Mesenchymal stem cell (in vitro differentiated cells and primary cell): ENCODE measurements at regions not wholly inside any gene's neighbourhood (a gene's known extent, or its start where the extent isn't known, plus 50 kb on each side); places are given as distances from the start of the nearest gene placed in this dataset.
"Not testable (repeated sequence)": the region's sequence is repeated elsewhere in the genome, so short reads cannot be mapped to it uniquely, and the experiment has no call there.

Experiments
- DNase-seq: peaks from one replicate; pipeline ENCODE4 v3.0.0-alpha.2; 2013
- H2AFZ ChIP-seq: one replicate; pipeline ENCODE4 v1.6.1; 2013; ENCODE audit warnings: low read depth, mild to moderate bottlenecking, control low read depth, inconsistent platforms, low read length, moderate library complexity
- H2AK5ac ChIP-seq: 2 replicates; pipeline ENCODE4 v1.6.1; 2013; ENCODE audit warnings: low read length, moderate library complexity, mild to moderate bottlenecking, inconsistent platforms; ENCODE audit not compliant: severe bottlenecking
- H2BK120ac ChIP-seq: one replicate; pipeline ENCODE4 v1.6.1; 2013; ENCODE audit warnings: low read depth, mild to moderate bottlenecking, inconsistent platforms, low read length, moderate library complexity
- H2BK12ac ChIP-seq, 2 experiments: one replicate each; pipeline ENCODE4 v1.6.1; 2013; ENCODE audit warnings: inconsistent platforms in 2 of 2, low read length in 2 of 2, mild to moderate bottlenecking in 2 of 2, moderate library complexity in 2 of 2, control low read depth in 1 of 2
- H2BK15ac ChIP-seq: one replicate; pipeline ENCODE4 v1.6.1; 2013; ENCODE audit warnings: mild to moderate bottlenecking, low read depth, inconsistent platforms; ENCODE audit not compliant: poor library complexity, severe bottlenecking
- H2BK5ac ChIP-seq: 2 replicates; pipeline ENCODE4 v1.6.1; 2013; ENCODE audit warnings: low read depth, mild to moderate bottlenecking, low read length, control low read depth, inconsistent platforms; ENCODE audit not compliant: poor library complexity, severe bottlenecking
- H3K14ac ChIP-seq, 2 experiments: one replicate each; pipeline ENCODE4 v1.6.1; 2013; ENCODE audit warnings: inconsistent platforms in 2 of 2, low read length in 2 of 2, control low read depth in 1 of 2, mild to moderate bottlenecking in 1 of 2, moderate library complexity in 1 of 2
- H3K18ac ChIP-seq, 2 experiments: one replicate each; pipeline ENCODE4 v1.6.1; 2013; ENCODE audit warnings: inconsistent platforms in 2 of 2, low read length in 2 of 2, control low read depth in 1 of 2, low read depth in 1 of 2, mild to moderate bottlenecking in 1 of 2
- H3K23ac ChIP-seq, 2 experiments: one replicate each; pipeline ENCODE4 v1.6.1; 2013; ENCODE audit warnings: inconsistent platforms in 2 of 2, low read length in 2 of 2, mild to moderate bottlenecking in 2 of 2, moderate library complexity in 2 of 2, control low read depth in 1 of 2
- H3K27ac ChIP-seq: 2 replicates; pipeline ENCODE4 v1.5.1; 2013; ENCODE audit warnings: mild to moderate bottlenecking, moderate library complexity, low read length, control low read depth, inconsistent platforms; ENCODE audit not compliant: poor library complexity, severe bottlenecking
- H3K27me3 ChIP-seq, 2 experiments: 2 replicates each; pipeline versions ENCODE4 v1.6.1 to v1.7.0; 2013; ENCODE audit warnings: low read length in 2 of 2, mild to moderate bottlenecking in 2 of 2, moderate library complexity in 2 of 2, control low read depth in 1 of 2, inconsistent platforms in 1 of 2; ENCODE audit not compliant: control insufficient read depth in 1 of 2, insufficient read depth in 1 of 2
- H3K36me3 ChIP-seq, 2 experiments: 2 replicates each; pipeline versions ENCODE4 v1.6.1 to v1.7.0; 2013; ENCODE audit warnings: low read length in 2 of 2, control low read depth in 1 of 2, inconsistent platforms in 1 of 2, low read depth in 1 of 2, mild to moderate bottlenecking in 1 of 2; ENCODE audit not compliant: insufficient read depth in 2 of 2, control insufficient read depth in 1 of 2
- H3K4ac ChIP-seq, 2 experiments: one replicate each; pipeline ENCODE4 v1.6.1; 2013; ENCODE audit warnings: inconsistent platforms in 2 of 2, low read length in 2 of 2, mild to moderate bottlenecking in 2 of 2, moderate library complexity in 2 of 2, control low read depth in 1 of 2, low read depth in 1 of 2
- H3K4me1 ChIP-seq: 2 replicates; pipeline ENCODE4 v1.6.1; 2013; ENCODE audit warnings: low read depth, low read length, control low read depth; ENCODE audit not compliant: control insufficient read depth, insufficient read depth
- H3K4me2 ChIP-seq: 2 replicates; pipeline ENCODE4 v1.6.1; 2013; ENCODE audit warnings: low read length, mild to moderate bottlenecking, inconsistent platforms; ENCODE audit not compliant: poor library complexity, severe bottlenecking
- H3K4me3 ChIP-seq, 2 experiments: 2 replicates each; pipeline versions ENCODE4 v1.5.1 to v1.7.0; 2013; ENCODE audit warnings: low read length in 2 of 2, mild to moderate bottlenecking in 2 of 2, control low read depth in 1 of 2, low read depth in 1 of 2; ENCODE audit not compliant: insufficient read depth in 1 of 2
- H3K79me1 ChIP-seq: replicated peaks from 2 replicates; pipeline ENCODE4 v1.6.1; 2013; ENCODE audit warnings: mild to moderate bottlenecking, control low read depth, low read length, inconsistent platforms; ENCODE audit not compliant: poor library complexity, severe bottlenecking
- H3K9ac ChIP-seq: 2 replicates; pipeline ENCODE4 v1.7.0; 2013; ENCODE audit warnings: mild to moderate bottlenecking, low read length, moderate library complexity
- H3K9me3 ChIP-seq: 2 replicates; pipeline ENCODE4 v1.7.0; 2013; ENCODE audit warnings: mild to moderate bottlenecking, low read length; ENCODE audit not compliant: control insufficient read depth
- H4K8ac ChIP-seq: one replicate; pipeline ENCODE4 v1.6.1; 2013; ENCODE audit warnings: inconsistent platforms, mild to moderate bottlenecking, low read length, moderate library complexity
- H4K91ac ChIP-seq: one replicate; pipeline ENCODE4 v1.6.1; 2013; ENCODE audit warnings: mild to moderate bottlenecking, low read length, inconsistent platforms
- WGBS: methylation state at CpG from one replicate; pipeline ENCODE4 v1.1.7; 2013; ENCODE audit warnings: mixed read lengths; 5-methylcytosine and 5-hydroxymethylcytosine counted together

DNA sequence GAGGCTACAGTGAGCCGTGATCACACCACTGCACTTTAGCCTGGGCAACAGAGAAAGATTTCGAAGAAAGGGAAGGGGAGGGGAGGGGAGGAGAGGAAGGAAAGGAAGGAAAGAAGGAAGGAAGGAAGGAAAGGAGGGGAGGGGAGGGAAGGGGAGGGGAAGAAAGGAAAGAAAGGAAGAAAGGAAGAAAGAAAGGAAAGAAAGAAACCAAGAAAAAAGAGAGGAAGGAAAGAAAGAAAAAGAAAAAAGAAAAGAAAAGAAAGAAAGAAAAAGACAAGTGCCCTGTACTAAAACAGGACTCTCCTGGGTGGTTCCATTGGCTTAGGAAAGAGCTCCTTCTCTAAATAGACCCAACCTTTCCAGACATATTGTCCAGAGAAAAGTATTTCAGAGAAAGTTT is 136.6 kb downstream of the PXDC1 start:
- WGBS = 95% methylated on average over 2 of the region's 2 CpGs

DNA sequence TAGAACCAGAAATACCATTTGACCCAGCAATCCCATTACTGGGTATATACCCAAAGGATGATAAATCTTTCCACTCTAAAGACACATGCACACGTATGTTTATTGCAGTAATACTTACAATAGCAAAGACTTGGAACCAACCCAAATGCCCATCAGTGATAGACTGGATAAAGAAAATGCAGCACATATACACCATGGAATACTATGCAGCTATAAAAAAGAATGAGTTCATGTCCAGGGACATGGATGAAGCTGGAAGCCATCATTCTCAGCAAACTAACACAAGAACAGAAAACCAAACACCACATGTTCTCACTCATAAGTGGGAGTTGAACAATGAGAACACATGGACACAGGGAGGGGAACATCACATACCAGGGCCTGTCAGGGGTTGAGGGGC is 137.9 kb downstream of the PXDC1 start:
- H3K4me1 ChIP-seq = peaks cover 12% of the 10 kb centered on the region
- not testable (repeated sequence) for H3K23ac ChIP-seq, H3K14ac ChIP-seq, H3K9ac ChIP-seq, H2AFZ ChIP-seq, H3K4me2 ChIP-seq, H3K36me3 ChIP-seq, H3K18ac ChIP-seq, H2BK12ac ChIP-seq, H3K79me1 ChIP-seq, H3K4ac ChIP-seq, H3K27me3 ChIP-seq, H4K91ac ChIP-seq, H2AK5ac ChIP-seq, H2BK120ac ChIP-seq, H3K4me3 ChIP-seq, H4K8ac ChIP-seq, H3K9me3 ChIP-seq, DNase-seq, H2BK5ac ChIP-seq, H2BK15ac ChIP-seq, H3K27ac ChIP-seq
- WGBS = 78% methylated on average over 1 of the region's 1 CpG

More for the DNA sequence above, 136.6 kb downstream of the PXDC1 start:
- H2BK12ac ChIP-seq = no peak overlapping the region
- no peaks in the 10 kb centered on the region for H3K36me3 ChIP-seq
- H2AFZ ChIP-seq = no peak overlapping the region
- no peak overlapping the region for H3K27ac ChIP-seq
- H2BK120ac ChIP-seq = no peak overlapping the region
- no peak for DNase-seq
- no peak overlapping the region for H3K18ac ChIP-seq
- H3K9me3 ChIP-seq = no peaks in the 10 kb centered on the region
- H3K27me3 ChIP-seq = peaks cover 0 to 5% of the 10 kb centered on the region in 2 experiments
- no peak overlapping the region for H2AK5ac ChIP-seq
- H3K79me1 ChIP-seq = no peaks in the 10 kb centered on the region
- H3K14ac ChIP-seq = no peak overlapping the region
- H2BK5ac ChIP-seq = no peak overlapping the region
- H2BK15ac ChIP-seq = no peak overlapping the region
- H3K4me3 ChIP-seq = no peak overlapping the region
- H4K8ac ChIP-seq = no peak overlapping the region
- H4K91ac ChIP-seq = no peak overlapping the region
- no peak overlapping the region for H3K23ac ChIP-seq
- peaks cover 8% of the 10 kb centered on the region for H3K4me1 ChIP-seq
- H3K4me2 ChIP-seq = no peak overlapping the region
- H3K4ac ChIP-seq = no peak overlapping the region
- no peak overlapping the region for H3K9ac ChIP-seq

DNA sequence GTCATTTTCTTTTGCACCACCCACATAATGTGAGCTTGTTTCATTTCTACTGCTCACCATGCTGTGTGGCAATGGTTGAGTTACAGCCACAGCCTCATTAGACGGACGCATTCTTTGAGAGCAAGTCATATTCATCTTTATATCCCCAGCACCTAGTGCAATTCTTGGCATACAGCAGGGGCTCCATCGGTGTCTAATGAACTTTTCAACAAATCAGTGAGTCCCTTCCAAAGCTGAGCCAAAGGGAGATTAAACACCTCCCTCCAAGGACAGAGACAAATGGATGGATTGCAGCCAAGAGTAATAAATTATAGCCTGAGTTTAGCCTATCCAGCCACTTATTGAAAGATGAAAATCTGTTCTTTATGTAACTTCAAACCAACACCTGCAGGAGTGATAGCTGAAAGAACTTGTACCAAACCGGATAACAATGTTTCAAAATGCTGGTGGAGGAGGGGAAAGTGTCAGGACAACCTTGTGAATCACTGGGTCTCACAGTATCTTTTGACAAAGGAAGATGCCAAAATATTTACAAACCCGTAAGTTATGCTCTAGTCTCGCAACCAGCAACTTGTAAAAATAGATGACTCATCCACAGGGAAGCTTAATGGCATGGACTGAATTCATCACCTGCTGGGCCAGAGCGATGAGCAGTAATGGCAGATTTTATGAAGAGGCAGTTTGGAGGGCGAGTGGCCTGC is 139.0 kb downstream of the PXDC1 start:
- H3K4me3 ChIP-seq = peak overlapping the region in 1 of 2 experiments; percentile 21
- no peak overlapping the region for H4K91ac ChIP-seq
- no peak overlapping the region for H4K8ac ChIP-seq
- no peak overlapping the region for H3K14ac ChIP-seq
- peaks cover 0 to 5% of the 10 kb centered on the region in 2 experiments for H3K27me3 ChIP-seq
- no peaks in the 10 kb centered on the region for H3K79me1 ChIP-seq
- H2BK5ac ChIP-seq = no peak overlapping the region
- no peaks in the 10 kb centered on the region for H3K9me3 ChIP-seq
- no peak overlapping the region for H3K23ac ChIP-seq
- H3K18ac ChIP-seq = no peak overlapping the region
- no peak overlapping the region for H2AFZ ChIP-seq
- H3K4ac ChIP-seq = no peak overlapping the region
- H3K4me2 ChIP-seq = no peak overlapping the region
- H3K4me1 ChIP-seq = peaks cover 13% of the 10 kb centered on the region
- whole genome bisulfite sequencing = 8% methylated on average over 7 of the region's 8 CpGs
- no peak overlapping the region for H2BK15ac ChIP-seq
- H2BK120ac ChIP-seq = no peak overlapping the region
- H3K27ac ChIP-seq = peak overlapping the region; percentile 63
- no peaks in the 10 kb centered on the region for H3K36me3 ChIP-seq
- H2BK12ac ChIP-seq = no peak overlapping the region
- DNase-seq = peak; percentile 80
- H2AK5ac ChIP-seq = no peak overlapping the region
- no peak overlapping the region for H3K9ac ChIP-seq

DNA sequence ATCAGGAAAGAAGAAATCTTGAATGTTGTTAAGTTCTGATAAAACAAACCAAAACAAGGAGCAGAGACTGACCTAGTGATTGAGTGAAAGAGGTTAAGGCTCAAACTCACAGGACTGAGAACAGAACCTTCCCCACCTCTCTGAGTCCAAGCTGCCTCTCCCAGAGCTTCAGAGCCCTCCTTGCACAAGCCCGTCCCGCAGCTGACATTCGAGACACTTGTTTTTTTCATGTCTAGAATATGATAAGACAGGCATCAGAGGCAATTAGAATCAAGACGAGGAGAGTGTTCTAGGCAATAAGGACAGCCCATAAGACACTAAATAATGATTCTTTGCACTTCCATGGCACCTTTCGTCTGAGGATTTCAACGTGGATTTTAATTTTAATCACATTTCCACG is 140.6 kb downstream of the PXDC1 start:
- no peak overlapping the region for H2BK120ac ChIP-seq

More for the DNA sequence above, 140.6 kb downstream of the PXDC1 start:
- H3K9me3 ChIP-seq = no peaks in the 10 kb centered on the region
- H3K23ac ChIP-seq = no peak overlapping the region
- no peaks in the 10 kb centered on the region for H3K79me1 ChIP-seq
- peak overlapping the region in 1 of 2 experiments; percentile 2 for H2BK12ac ChIP-seq
- no peak overlapping the region for H2BK5ac ChIP-seq
- H3K4ac ChIP-seq = no peak overlapping the region
- WGBS = 92% methylated on average over 7 of the region's 7 CpGs
- no peak overlapping the region for H3K27ac ChIP-seq
- no peak overlapping the region for H4K91ac ChIP-seq
- H3K4me3 ChIP-seq = no peak overlapping the region
- no peak for DNase-seq
- no peak overlapping the region for H3K18ac ChIP-seq
- no peak overlapping the region for H3K4me2 ChIP-seq
- no peak overlapping the region for H2AFZ ChIP-seq
- H2BK15ac ChIP-seq = no peak overlapping the region
- H3K14ac ChIP-seq = no peak overlapping the region
- H3K4me1 ChIP-seq = peaks cover 14% of the 10 kb centered on the region
- no peak overlapping the region for H2AK5ac ChIP-seq
- H3K9ac ChIP-seq = no peak overlapping the region
- peaks cover 0 to 5% of the 10 kb centered on the region in 2 experiments for H3K27me3 ChIP-seq
- H4K8ac ChIP-seq = no peak overlapping the region
- no peaks in the 10 kb centered on the region for H3K36me3 ChIP-seq
